Right lobe of liver (tissue), 6 donors: ENCODE measurements at regions not wholly inside any gene's neighbourhood (a gene's known extent, or its start where the extent isn't known, plus 50 kb on each side); places are given as distances from the start of the nearest gene placed in this dataset.
A peak's percentile ranks its signal among the peaks of the same experiment; 100 is the strongest.

Source experiments
- ATAC-seq, 4 donors: fragments of 200-7000 bp; cut with Tn5 transposase; one replicate each; pipeline ENCODE4 v1.9.1; 2020; ENCODE audit warnings: mild to moderate bottlenecking in 4 of 4, moderate library complexity in 4 of 4
- DNase-seq, 3 donors: peaks; one replicate each; pipeline ENCODE4 v3.0.0-alpha.2; 2020
- H3K27ac ChIP-seq, 3 donors: fragments of 200-600 bp; one replicate each; pipeline ENCODE4 v1.8.0; 2022
- H3K27me3 ChIP-seq, 2 donors: fragments of 200-600 bp; one replicate each; pipeline ENCODE4 v1.8.0; 2022
- H3K36me3 ChIP-seq, 4 donors: fragments of 200-600 bp; sonication (generic) in 1 of 4; one replicate each; pipeline versions ENCODE4 v1.5.1 to v1.8.0; 2017 to 2022; ENCODE audit warnings: control low read depth in 1 of 4
- H3K4me1 ChIP-seq, 4 donors: fragments of 200-600 bp; sonication (generic) in 1 of 4; one replicate each; pipeline versions ENCODE4 v1.5.1 to v1.8.0; 2017 to 2022; ENCODE audit warnings: control low read depth in 1 of 4
- H3K4me3 ChIP-seq, 3 donors: fragments of 200-600 bp; one replicate each; pipeline ENCODE4 v1.8.0; 2022
- H3K9me3 ChIP-seq, 4 donors: fragments of 200-600 bp; sonication (generic) in 1 of 4; one replicate each; pipeline versions ENCODE4 v1.5.1 to v1.8.0; 2017 to 2022; ENCODE audit warnings: control low read depth in 1 of 4
- POLR2A ChIP-seq: fragments of 450-650 bp; IDR thresholded peaks from one replicate; pipeline ENCODE4 v1.6.1; 2017; ENCODE audit warnings: antibody characterized with exemption, mild to moderate bottlenecking
- WGBS: methylation state at CpG from one replicate; pipeline ENCODE4 v1.1.6; 2018; ENCODE audit warnings: low coverage, low lambda C conversion rate; ENCODE audit not compliant: insufficient coverage; ENCODE audit errors: missing lambda C conversion rate; 5-methylcytosine and 5-hydroxymethylcytosine counted together
- intact Hi-C, 2 donors: fragments of 100-400 bp; cut with DNase I; formaldehyde crosslinking; loops; one replicate each; pipeline versions ENCODE4 v1.11.2 to v1.14.1; 2022
- TF ChIP-seq, protein P1 (sequence below), 4 donors: fragments of 200-600 bp in 3 of 4; fragments of 450-650 bp in 1 of 4; IDR thresholded peaks; one replicate each; pipeline versions ENCODE4 v1.5.1 to v1.8.0; 2016 to 2022; ENCODE audit warnings: antibody characterized with exemption in 4 of 4, mild to moderate bottlenecking in 2 of 4
- donor health status: DM: no; HTN: yes; CAD: no.
- donor health status: DM: no; HTN: no; CAD: no.
- donor health status: DM: no; HTN: no; CAD: no.
- donor health status: DM: no; HTN: yes; CAD: no.
- donor health status: DM: no; HTN: yes; CAD: no.

DNA sequence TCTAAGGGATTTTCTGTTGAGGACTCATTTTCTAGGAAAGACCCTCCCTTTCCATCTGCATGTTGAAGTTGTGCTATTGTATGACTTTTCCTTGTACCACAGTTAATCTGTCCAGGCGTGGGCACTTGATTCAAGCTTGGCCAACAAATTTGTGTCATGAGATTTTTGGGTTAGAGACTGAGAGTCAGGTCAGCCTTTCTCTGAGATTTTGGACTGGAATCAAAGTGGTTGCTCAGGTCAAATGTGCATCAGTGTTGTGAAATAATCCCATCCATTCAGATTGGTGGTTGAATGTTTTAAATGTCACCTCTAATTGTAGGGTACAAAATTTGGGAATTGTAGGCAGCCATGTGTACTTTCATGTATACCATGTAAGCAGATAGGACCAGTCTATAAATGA is 545.2 kb upstream of the IGFBP7 start:
- DNase-seq = peak in 1 of 3 donors; percentile 51
- Histone ChIP-seq H3K27ac (no peak overlapping the region), H3K4me1 (peaks cover 0 to 16% (median 0%) of the 10 kb centered on the region in 4 donors), H3K36me3 (no peaks in the 10 kb centered on the region), H3K4me3 (no peak overlapping the region), H3K9me3 (no peaks in the 10 kb centered on the region), H3K27me3 (no peaks in the 10 kb centered on the region)
- no peak for TF ChIP-seq POLR2A
- TF ChIP-seq, protein P1, sequence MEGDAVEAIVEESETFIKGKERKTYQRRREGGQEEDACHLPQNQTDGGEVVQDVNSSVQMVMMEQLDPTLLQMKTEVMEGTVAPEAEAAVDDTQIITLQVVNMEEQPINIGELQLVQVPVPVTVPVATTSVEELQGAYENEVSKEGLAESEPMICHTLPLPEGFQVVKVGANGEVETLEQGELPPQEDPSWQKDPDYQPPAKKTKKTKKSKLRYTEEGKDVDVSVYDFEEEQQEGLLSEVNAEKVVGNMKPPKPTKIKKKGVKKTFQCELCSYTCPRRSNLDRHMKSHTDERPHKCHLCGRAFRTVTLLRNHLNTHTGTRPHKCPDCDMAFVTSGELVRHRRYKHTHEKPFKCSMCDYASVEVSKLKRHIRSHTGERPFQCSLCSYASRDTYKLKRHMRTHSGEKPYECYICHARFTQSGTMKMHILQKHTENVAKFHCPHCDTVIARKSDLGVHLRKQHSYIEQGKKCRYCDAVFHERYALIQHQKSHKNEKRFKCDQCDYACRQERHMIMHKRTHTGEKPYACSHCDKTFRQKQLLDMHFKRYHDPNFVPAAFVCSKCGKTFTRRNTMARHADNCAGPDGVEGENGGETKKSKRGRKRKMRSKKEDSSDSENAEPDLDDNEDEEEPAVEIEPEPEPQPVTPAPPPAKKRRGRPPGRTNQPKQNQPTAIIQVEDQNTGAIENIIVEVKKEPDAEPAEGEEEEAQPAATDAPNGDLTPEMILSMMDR (IDR thresholded peaks at IDR 0.05) = no peak
- ATAC-seq = peak; percentile 33 to 70 (median 45)
- intact Hi-C loops = no loop called here
- 33% methylated on average over 1 of the region's 1 CpG for WGBS

DNA sequence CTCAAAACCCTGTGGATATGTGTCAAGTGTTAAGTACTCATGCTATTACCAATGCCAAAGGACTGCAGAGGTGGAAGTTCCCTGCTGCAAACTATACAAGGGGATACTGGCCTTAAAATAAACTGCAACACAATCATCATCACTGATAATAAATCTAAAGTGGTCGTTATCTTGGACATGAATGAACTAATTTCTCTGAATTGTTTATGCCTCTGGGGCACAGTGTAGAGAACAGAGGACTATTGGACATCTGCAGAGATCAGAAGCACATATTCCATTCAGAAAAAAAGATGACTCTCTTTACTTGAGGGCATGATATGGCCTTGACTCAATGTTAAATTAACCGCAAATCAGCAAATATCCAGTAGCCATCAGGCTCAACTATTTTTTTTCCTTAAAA is 542.6 kb upstream of the IGFBP7 start:
- 77% methylated on average over 2 of the region's 2 CpGs for WGBS
- H3K36me3 ChIP-seq = no peaks in the 10 kb centered on the region
- no peaks in the 10 kb centered on the region for H3K27me3 ChIP-seq
- no peak for TF ChIP-seq POLR2A
- TF ChIP-seq, protein P1 (IDR thresholded peaks at IDR 0.05) = no peak
- peaks cover 0 to 5% (median 0%) of the 10 kb centered on the region in 4 donors for H3K4me1 ChIP-seq
- H3K4me3 ChIP-seq = no peak overlapping the region
- no peaks in the 10 kb centered on the region for H3K9me3 ChIP-seq
- intact Hi-C loops = no loop called here
- H3K27ac ChIP-seq = no peak overlapping the region
- DNase-seq = no peak
- no peak for ATAC-seq

DNA sequence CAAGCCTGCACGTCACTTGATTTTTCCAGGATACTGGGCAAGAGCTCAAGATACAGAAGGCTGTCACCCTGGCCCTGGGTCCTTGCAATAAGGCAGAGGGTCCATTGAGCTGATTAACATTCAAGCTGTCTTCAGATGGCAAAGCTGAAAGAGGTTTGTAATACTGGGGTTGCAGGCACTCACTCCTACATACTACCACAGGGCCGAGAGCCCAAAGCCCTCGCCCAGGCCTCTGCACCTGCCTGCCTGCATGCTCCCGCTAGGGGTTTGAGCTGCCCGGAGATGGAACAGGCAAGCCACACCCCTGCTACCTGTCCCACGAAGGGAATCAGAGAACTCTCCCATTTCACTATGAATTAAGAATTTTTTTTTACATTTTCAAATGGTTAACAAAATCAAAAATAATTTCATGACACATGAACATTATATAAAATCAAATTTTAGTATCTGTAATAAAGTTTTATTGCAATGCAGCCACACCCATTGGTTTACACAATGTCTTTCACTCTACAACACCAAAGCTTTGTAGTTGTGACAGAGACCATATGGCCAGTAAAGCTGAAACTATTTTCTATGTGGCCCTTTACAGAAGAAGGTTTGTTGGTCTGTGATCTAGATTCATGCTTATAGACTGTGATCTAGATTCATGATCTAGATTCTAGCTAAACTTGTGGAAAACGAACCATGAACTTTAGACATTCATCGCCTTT is 530.4 kb upstream of the IGFBP7 start:
- no peaks in the 10 kb centered on the region for H3K36me3 ChIP-seq
- no peak overlapping the region for H3K4me3 ChIP-seq
- 79% methylated on average over 7 of the region's 8 CpGs for WGBS
- no peaks in the 10 kb centered on the region for H3K9me3 ChIP-seq
- DNase-seq (no peak), ATAC-seq (no peak)
- no peaks in the 10 kb centered on the region for H3K27me3 ChIP-seq
- TF ChIP-seq, protein P1 (IDR thresholded peaks at IDR 0.05) = no peak
- no peak for TF ChIP-seq POLR2A
- no peaks in the 10 kb centered on the region for H3K4me1 ChIP-seq
- no peak overlapping the region for H3K27ac ChIP-seq
- intact Hi-C loops = no loop called here

DNA sequence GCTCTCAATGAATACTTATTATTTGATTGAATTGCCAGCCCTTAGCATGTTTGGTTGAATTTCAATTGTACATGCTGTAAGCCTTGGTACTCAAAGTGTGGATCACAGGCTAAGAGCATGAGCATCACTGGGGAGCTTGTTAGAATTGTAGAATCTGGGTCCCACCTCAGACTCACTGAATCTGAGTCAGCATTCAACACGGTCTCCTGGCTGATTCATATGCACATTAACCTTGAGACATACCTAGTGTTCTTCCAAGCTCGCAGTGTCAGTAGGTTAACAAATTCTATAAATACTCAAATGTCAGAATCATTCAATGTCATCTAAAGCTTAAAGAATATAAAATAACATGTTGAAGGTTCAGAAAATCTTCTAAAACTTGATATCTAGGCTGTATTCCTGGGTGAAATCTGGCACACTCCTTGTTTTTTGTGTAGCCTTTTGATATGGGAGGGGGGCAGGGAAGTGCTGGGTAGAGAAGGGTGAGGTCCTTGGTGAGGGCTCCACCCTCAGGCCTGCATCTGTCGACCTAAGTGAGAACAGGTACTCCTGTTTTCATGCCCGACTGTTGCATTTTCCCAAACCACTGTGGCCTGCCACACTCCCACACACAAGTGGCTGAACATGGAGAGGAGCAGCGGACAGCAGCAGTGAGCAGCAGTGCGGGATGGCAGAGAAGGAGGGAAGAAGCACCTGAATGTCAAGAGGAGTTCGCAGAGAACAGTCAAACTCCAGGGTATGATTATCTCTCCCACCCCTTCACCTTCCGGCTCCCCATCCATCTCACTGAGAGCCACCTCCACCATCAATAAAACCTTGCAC is 529.6 kb upstream of the IGFBP7 start:
- Histone ChIP-seq H3K4me3 (no peak overlapping the region), H3K27ac (no peak overlapping the region), H3K36me3 (no peaks in the 10 kb centered on the region), H3K4me1 (no peaks in the 10 kb centered on the region), H3K9me3 (no peaks in the 10 kb centered on the region), H3K27me3 (no peaks in the 10 kb centered on the region)
- ATAC-seq (no peak), DNase-seq (no peak)
- intact Hi-C loops = no loop called here
- TF ChIP-seq, protein P1 (IDR thresholded peaks at IDR 0.05) = no peak
- no peak for TF ChIP-seq POLR2A
- WGBS = 65% methylated on average over 6 of the region's 8 CpGs
